IMR-90 (cell line): ENCODE measurements at regions not wholly inside any gene's neighbourhood (a gene's known extent, or its start where the extent isn't known, plus 50 kb on each side); places are given as distances from the start of the nearest gene placed in this dataset.

Source experiments
- CEBPB ChIP-seq: IDR thresholded peaks from 2 replicates; pipeline ENCODE4 v1.6.1; 2012; ENCODE audit warnings: low read depth, low read length, improper control_type of control experiment
- FOS ChIP-seq: fragments of 150-350 bp; IDR thresholded peaks from 2 replicates; pipeline ENCODE4 v1.6.1; 2016; ENCODE audit warnings: low read depth, low read length
- MAZ ChIP-seq: IDR thresholded peaks from 2 replicates; pipeline ENCODE4 v1.6.1; 2012; ENCODE audit warnings: low read depth, mild to moderate bottlenecking, low read length, improper control_type of control experiment, moderate library complexity, borderline replicate concordance
- MXI1 ChIP-seq: IDR thresholded peaks from 2 replicates; pipeline ENCODE4 v1.6.1; 2012; ENCODE audit warnings: low read depth, mild to moderate bottlenecking, low read length, moderate library complexity, borderline replicate concordance
- POLR2A ChIP-seq: IDR thresholded peaks from 2 replicates; pipeline ENCODE4 v1.6.1; 2012; ENCODE audit warnings: mild to moderate bottlenecking, low read depth, low read length
- RFX5 ChIP-seq: IDR thresholded peaks from 2 replicates; pipeline ENCODE4 v1.8.0; 2012; ENCODE audit warnings: low read depth, mild to moderate bottlenecking, low read length, moderate library complexity
- SMC3 ChIP-seq: fragments of 150-350 bp; IDR thresholded peaks from 2 replicates; pipeline ENCODE4 v1.6.1; 2016; ENCODE audit warnings: low read depth, mild to moderate bottlenecking, antibody characterized with exemption, low read length, moderate library complexity
- TF ChIP-seq, protein P1 (sequence below): conservative IDR thresholded peaks from 2 replicates; pipeline ENCODE4 v1.5.1; 2012; ENCODE audit warnings: mild to moderate bottlenecking, low read depth, low read length, improper control_type of control experiment
- TF ChIP-seq, protein P2 (sequence below): fragments of 150-350 bp; IDR thresholded peaks from 2 replicates; pipeline ENCODE4 v1.6.1; 2017; ENCODE audit warnings: mild to moderate bottlenecking, antibody characterized with exemption, low read length, low read depth
- TF ChIP-seq, protein P3 (sequence below): fragments of 150-350 bp; IDR thresholded peaks from 2 replicates; pipeline ENCODE4 v1.6.1; 2016; ENCODE audit warnings: low read depth, mild to moderate bottlenecking, low read length, moderate library complexity, borderline replicate concordance

DNA sequence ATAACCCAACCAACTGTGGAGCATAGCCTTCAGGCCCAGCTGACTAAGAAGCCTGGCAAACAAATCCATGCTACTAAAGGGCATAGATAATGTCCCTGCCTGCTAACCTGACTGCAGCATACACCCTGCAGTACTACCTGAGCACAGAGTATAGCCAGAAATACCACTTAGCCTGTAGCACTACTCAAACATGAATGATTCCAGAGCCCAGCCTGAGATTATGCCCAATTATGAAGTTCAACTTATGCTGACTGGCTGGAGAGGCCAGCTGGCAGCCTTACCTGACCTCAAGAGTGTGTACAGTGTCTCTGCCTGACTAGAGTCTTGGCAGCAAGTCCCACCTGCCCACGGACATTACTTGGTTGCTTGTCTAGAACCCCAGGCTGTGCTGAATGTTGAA lies 1265.3 kb downstream of the CDH11 start:
- TF ChIP-seq, protein P1, sequence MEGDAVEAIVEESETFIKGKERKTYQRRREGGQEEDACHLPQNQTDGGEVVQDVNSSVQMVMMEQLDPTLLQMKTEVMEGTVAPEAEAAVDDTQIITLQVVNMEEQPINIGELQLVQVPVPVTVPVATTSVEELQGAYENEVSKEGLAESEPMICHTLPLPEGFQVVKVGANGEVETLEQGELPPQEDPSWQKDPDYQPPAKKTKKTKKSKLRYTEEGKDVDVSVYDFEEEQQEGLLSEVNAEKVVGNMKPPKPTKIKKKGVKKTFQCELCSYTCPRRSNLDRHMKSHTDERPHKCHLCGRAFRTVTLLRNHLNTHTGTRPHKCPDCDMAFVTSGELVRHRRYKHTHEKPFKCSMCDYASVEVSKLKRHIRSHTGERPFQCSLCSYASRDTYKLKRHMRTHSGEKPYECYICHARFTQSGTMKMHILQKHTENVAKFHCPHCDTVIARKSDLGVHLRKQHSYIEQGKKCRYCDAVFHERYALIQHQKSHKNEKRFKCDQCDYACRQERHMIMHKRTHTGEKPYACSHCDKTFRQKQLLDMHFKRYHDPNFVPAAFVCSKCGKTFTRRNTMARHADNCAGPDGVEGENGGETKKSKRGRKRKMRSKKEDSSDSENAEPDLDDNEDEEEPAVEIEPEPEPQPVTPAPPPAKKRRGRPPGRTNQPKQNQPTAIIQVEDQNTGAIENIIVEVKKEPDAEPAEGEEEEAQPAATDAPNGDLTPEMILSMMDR, result no peak
- TF ChIP-seq POLR2A, result no peak
- no peak for TF ChIP-seq FOS
- no peak for TF ChIP-seq SMC3
- TF ChIP-seq MXI1, result no peak
- no peak for TF ChIP-seq MAZ
- TF ChIP-seq, protein P2, sequence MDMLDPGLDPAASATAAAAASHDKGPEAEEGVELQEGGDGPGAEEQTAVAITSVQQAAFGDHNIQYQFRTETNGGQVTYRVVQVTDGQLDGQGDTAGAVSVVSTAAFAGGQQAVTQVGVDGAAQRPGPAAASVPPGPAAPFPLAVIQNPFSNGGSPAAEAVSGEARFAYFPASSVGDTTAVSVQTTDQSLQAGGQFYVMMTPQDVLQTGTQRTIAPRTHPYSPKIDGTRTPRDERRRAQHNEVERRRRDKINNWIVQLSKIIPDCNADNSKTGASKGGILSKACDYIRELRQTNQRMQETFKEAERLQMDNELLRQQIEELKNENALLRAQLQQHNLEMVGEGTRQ, result no peak
- no peak for TF ChIP-seq RFX5
- TF ChIP-seq CEBPB, result no peak
- TF ChIP-seq, protein P3, sequence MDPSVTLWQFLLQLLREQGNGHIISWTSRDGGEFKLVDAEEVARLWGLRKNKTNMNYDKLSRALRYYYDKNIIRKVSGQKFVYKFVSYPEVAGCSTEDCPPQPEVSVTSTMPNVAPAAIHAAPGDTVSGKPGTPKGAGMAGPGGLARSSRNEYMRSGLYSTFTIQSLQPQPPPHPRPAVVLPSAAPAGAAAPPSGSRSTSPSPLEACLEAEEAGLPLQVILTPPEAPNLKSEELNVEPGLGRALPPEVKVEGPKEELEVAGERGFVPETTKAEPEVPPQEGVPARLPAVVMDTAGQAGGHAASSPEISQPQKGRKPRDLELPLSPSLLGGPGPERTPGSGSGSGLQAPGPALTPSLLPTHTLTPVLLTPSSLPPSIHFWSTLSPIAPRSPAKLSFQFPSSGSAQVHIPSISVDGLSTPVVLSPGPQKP, result no peak
